Trophoblast cell (in vitro differentiated cells and primary cell): ENCODE measurements at regions not wholly inside any gene's neighbourhood (a gene's known extent, or its start where the extent isn't known, plus 50 kb on each side); places are given as distances from the start of the nearest gene placed in this dataset.

Source experiments
- DNase-seq, 2 donors: peaks; one replicate each; pipeline ENCODE4 v3.0.0-alpha.2; 2016
- H2AFZ ChIP-seq: 2 replicates; pipeline ENCODE4 v1.6.1; 2013; ENCODE audit warnings: low read length, moderate library complexity, mild to moderate bottlenecking; ENCODE audit not compliant: insufficient read depth, poor library complexity
- H2AK5ac ChIP-seq: 2 replicates; pipeline ENCODE4 v1.6.1; 2013; ENCODE audit warnings: mild to moderate bottlenecking, low read length
- H2BK120ac ChIP-seq: 2 replicates; pipeline ENCODE4 v1.6.1; 2013; ENCODE audit warnings: low read length, mild to moderate bottlenecking, moderate library complexity; ENCODE audit not compliant: insufficient read depth, poor library complexity
- H2BK12ac ChIP-seq: 2 replicates; pipeline ENCODE4 v1.6.1; 2013; ENCODE audit warnings: mild to moderate bottlenecking, low read length, moderate library complexity
- H2BK5ac ChIP-seq: 2 replicates; pipeline ENCODE4 v1.6.1; 2013; ENCODE audit warnings: low read length, low read depth, moderate library complexity, mild to moderate bottlenecking; ENCODE audit not compliant: poor library complexity
- H3K14ac ChIP-seq: 2 replicates; pipeline ENCODE4 v1.6.1; 2013; ENCODE audit warnings: mild to moderate bottlenecking, low read length
- H3K18ac ChIP-seq: 2 replicates; pipeline ENCODE4 v1.6.1; 2013; ENCODE audit warnings: mild to moderate bottlenecking, low read length
- H3K23ac ChIP-seq: 2 replicates; pipeline ENCODE4 v1.6.1; 2013; ENCODE audit warnings: low read length
- H3K27ac ChIP-seq: 2 replicates; pipeline ENCODE4 v1.5.1; 2013; ENCODE audit warnings: low read depth, mild to moderate bottlenecking, inconsistent platforms, low read length, moderate library complexity
- H3K27me3 ChIP-seq: 2 replicates; pipeline ENCODE4 v1.6.1; 2013; ENCODE audit warnings: inconsistent platforms, mild to moderate bottlenecking, low read length, moderate library complexity; ENCODE audit not compliant: insufficient read depth
- H3K36me3 ChIP-seq, 2 experiments: 1 replicate in 1 of 2; 2 replicates in 1 of 2; pipeline ENCODE4 v1.6.1; 2013; ENCODE audit warnings: low read length in 2 of 2, mild to moderate bottlenecking in 2 of 2, moderate library complexity in 1 of 2; ENCODE audit not compliant: insufficient read depth in 2 of 2, control insufficient read depth in 1 of 2
- H3K4ac ChIP-seq: 2 replicates; pipeline ENCODE4 v1.6.1; 2013; ENCODE audit warnings: low read depth, mild to moderate bottlenecking, low read length, moderate library complexity
- H3K4me1 ChIP-seq, 2 experiments: 1 replicate in 1 of 2; 2 replicates in 1 of 2; pipeline ENCODE4 v1.6.1; 2013; ENCODE audit warnings: low read length in 2 of 2, mild to moderate bottlenecking in 2 of 2, moderate library complexity in 1 of 2; ENCODE audit not compliant: insufficient read depth in 2 of 2, control insufficient read depth in 1 of 2
- H3K4me2 ChIP-seq: 2 replicates; pipeline ENCODE4 v1.6.1; 2013; ENCODE audit warnings: inconsistent platforms, mild to moderate bottlenecking, low read length, moderate library complexity
- H3K4me3 ChIP-seq: 2 replicates; pipeline ENCODE4 v1.5.1; 2013; ENCODE audit warnings: mild to moderate bottlenecking, low read depth, low read length, inconsistent platforms
- H3K79me1 ChIP-seq: one replicate; pipeline ENCODE4 v1.6.1; 2013; ENCODE audit warnings: low read length
- H3K79me2 ChIP-seq: 2 replicates; pipeline ENCODE4 v1.6.1; 2013; ENCODE audit warnings: low read length, mild to moderate bottlenecking; ENCODE audit not compliant: control insufficient read depth, insufficient read depth, poor library complexity
- H3K9ac ChIP-seq: 2 replicates; pipeline ENCODE4 v1.6.1; 2013; ENCODE audit warnings: mild to moderate bottlenecking, low read length
- H3K9me3 ChIP-seq: 2 replicates; pipeline ENCODE4 v1.6.1; 2013; ENCODE audit warnings: low read depth, mild to moderate bottlenecking, control low read depth, inconsistent platforms, low read length; ENCODE audit not compliant: insufficient read depth
- H4K12ac ChIP-seq: 2 replicates; pipeline ENCODE4 v1.6.1; 2013; ENCODE audit warnings: low read depth, mild to moderate bottlenecking, low read length, moderate library complexity
- H4K8ac ChIP-seq: 2 replicates; pipeline ENCODE4 v1.6.1; 2013; ENCODE audit warnings: low read depth, mild to moderate bottlenecking, low read length, moderate library complexity
- H4K91ac ChIP-seq: one replicate; pipeline ENCODE4 v1.6.1; 2013; ENCODE audit warnings: low read depth, mild to moderate bottlenecking, low read length, moderate library complexity
- WGBS: extraction: QIAGEN DNeasy Blood & Tissue Kit; methylation state at CpG from one replicate; pipeline ENCODE4 v1.1.7; 2013; ENCODE audit warnings: missing lambda C conversion rate; ENCODE audit not compliant: insufficient read length, insufficient coverage; ENCODE audit errors: extremely low coverage; 5-methylcytosine and 5-hydroxymethylcytosine counted together

GRCh38 chr14:54177019-54177418, 219.8 kb upstream of the CDKN3 start:
- H3K4me2 ChIP-seq = no peak overlapping the region
- no peak overlapping the region for H2AFZ ChIP-seq
- no peak overlapping the region for H2BK5ac ChIP-seq
- no peak overlapping the region for H3K14ac ChIP-seq
- peaks cover 0 to 3% of the 10 kb centered on the region in 2 experiments for H3K4me1 ChIP-seq
- no peak for DNase-seq
- no peak overlapping the region for H3K18ac ChIP-seq
- no peaks in the 10 kb centered on the region for H3K36me3 ChIP-seq
- no peaks in the 10 kb centered on the region for H3K9me3 ChIP-seq
- H4K12ac ChIP-seq = no peak overlapping the region
- no peaks in the 10 kb centered on the region for H3K79me2 ChIP-seq
- H3K27ac ChIP-seq = no peak overlapping the region
- no peak overlapping the region for H3K4me3 ChIP-seq
- H2BK12ac ChIP-seq = no peak overlapping the region
- H2AK5ac ChIP-seq = no peak overlapping the region
- no peak overlapping the region for H4K8ac ChIP-seq
- H3K9ac ChIP-seq = no peak overlapping the region
- no peak overlapping the region for H2BK120ac ChIP-seq
- WGBS = no CpG with 5 or more reads among the region's 3 CpGs
- H3K79me1 ChIP-seq = no peaks in the 10 kb centered on the region
- H3K4ac ChIP-seq = no peak overlapping the region
- H3K23ac ChIP-seq = no peak overlapping the region
- H3K27me3 ChIP-seq = no peaks in the 10 kb centered on the region
- no peak overlapping the region for H4K91ac ChIP-seq

- WGBS = no CpG with 5 or more reads among the region's 9 CpGs
- H4K12ac ChIP-seq = no peak overlapping the region
- no peak overlapping the region for H3K9ac ChIP-seq
- H3K18ac ChIP-seq = no peak overlapping the region
- H2AK5ac ChIP-seq = no peak overlapping the region
- no peak overlapping the region for H3K27ac ChIP-seq
- H3K4me1 ChIP-seq = peaks cover 0 to 3% of the 10 kb centered on the region in 2 experiments
- H3K4me3 ChIP-seq = no peak overlapping the region
- DNase-seq = no peak
- no peak overlapping the region for H4K91ac ChIP-seq
- H2BK5ac ChIP-seq = no peak overlapping the region
- no peak overlapping the region for H2AFZ ChIP-seq
- H2BK12ac ChIP-seq = no peak overlapping the region
- H3K23ac ChIP-seq = no peak overlapping the region
- H3K14ac ChIP-seq = no peak overlapping the region
- no peaks in the 10 kb centered on the region for H3K36me3 ChIP-seq
- H3K27me3 ChIP-seq = no peaks in the 10 kb centered on the region
- H3K4ac ChIP-seq = no peak overlapping the region
- no peak overlapping the region for H3K4me2 ChIP-seq
- H3K79me2 ChIP-seq = no peaks in the 10 kb centered on the region
- no peak overlapping the region for H4K8ac ChIP-seq
- H3K79me1 ChIP-seq = no peaks in the 10 kb centered on the region
- no peak overlapping the region for H2BK120ac ChIP-seq
- H3K9me3 ChIP-seq = no peaks in the 10 kb centered on the region
These were observed 218.9 kb upstream of the CDKN3 start for GRCh38 chr14:54177641-54178621.

- H3K36me3 ChIP-seq = no peaks in the 10 kb centered on the region
- H3K27me3 ChIP-seq = no peaks in the 10 kb centered on the region
- H2BK12ac ChIP-seq = no peak overlapping the region
- no peak overlapping the region for H2AK5ac ChIP-seq
- no peak overlapping the region for H3K9ac ChIP-seq
- no peak for DNase-seq
- H3K27ac ChIP-seq = no peak overlapping the region
- H3K14ac ChIP-seq = no peak overlapping the region
- H3K18ac ChIP-seq = no peak overlapping the region
- H3K79me1 ChIP-seq = no peaks in the 10 kb centered on the region
- no peaks in the 10 kb centered on the region for H3K79me2 ChIP-seq
- H4K91ac ChIP-seq = no peak overlapping the region
- no peak overlapping the region for H3K23ac ChIP-seq
- H3K4ac ChIP-seq = no peak overlapping the region
- WGBS = no CpG with 5 or more reads among the region's 2 CpGs
- H4K8ac ChIP-seq = no peak overlapping the region
- no peak overlapping the region for H2BK120ac ChIP-seq
- no peak overlapping the region for H3K4me2 ChIP-seq
- H3K4me3 ChIP-seq = no peak overlapping the region
- H2BK5ac ChIP-seq = no peak overlapping the region
- peaks cover 0 to 3% of the 10 kb centered on the region in 2 experiments for H3K4me1 ChIP-seq
- H4K12ac ChIP-seq = no peak overlapping the region
- no peaks in the 10 kb centered on the region for H3K9me3 ChIP-seq
- no peak overlapping the region for H2AFZ ChIP-seq
These were observed 214.3 kb upstream of the CDKN3 start for GRCh38 chr14:54182419-54183045.

- no peak overlapping the region for H3K14ac ChIP-seq
- WGBS = no CpG with 5 or more reads among the region's 7 CpGs
- no peak overlapping the region for H4K8ac ChIP-seq
- no peak overlapping the region for H2AK5ac ChIP-seq
- H3K27ac ChIP-seq = no peak overlapping the region
- H3K4ac ChIP-seq = no peak overlapping the region
- H4K91ac ChIP-seq = no peak overlapping the region
- no peak overlapping the region for H2BK12ac ChIP-seq
- no peak overlapping the region for H2BK120ac ChIP-seq
- no peak overlapping the region for H3K4me2 ChIP-seq
- no peaks in the 10 kb centered on the region for H3K27me3 ChIP-seq
- peaks cover 4 to 9% of the 10 kb centered on the region in 2 experiments for H3K4me1 ChIP-seq
- no peak overlapping the region for H3K18ac ChIP-seq
- no peak overlapping the region for H3K4me3 ChIP-seq
- no peak overlapping the region for H2AFZ ChIP-seq
- no peaks in the 10 kb centered on the region for H3K36me3 ChIP-seq
- no peak overlapping the region for H4K12ac ChIP-seq
- peaks cover 3% of the 10 kb centered on the region for H3K79me1 ChIP-seq
- no peaks in the 10 kb centered on the region for H3K9me3 ChIP-seq
- no peak overlapping the region for H3K23ac ChIP-seq
- no peaks in the 10 kb centered on the region for H3K79me2 ChIP-seq
- no peak overlapping the region for H2BK5ac ChIP-seq
- no peak for DNase-seq
- no peak overlapping the region for H3K9ac ChIP-seq
These were observed 209.7 kb upstream of the CDKN3 start for GRCh38 chr14:54186821-54187763.
